ENCODE measurements at regions not wholly inside any gene's neighbourhood (a gene's known extent, or its start where the extent isn't known, plus 50 kb on each side); places are given as distances from the start of the nearest gene placed in this dataset.
A peak's percentile ranks its signal among the peaks of the same experiment; 100 is the strongest.

DNA sequence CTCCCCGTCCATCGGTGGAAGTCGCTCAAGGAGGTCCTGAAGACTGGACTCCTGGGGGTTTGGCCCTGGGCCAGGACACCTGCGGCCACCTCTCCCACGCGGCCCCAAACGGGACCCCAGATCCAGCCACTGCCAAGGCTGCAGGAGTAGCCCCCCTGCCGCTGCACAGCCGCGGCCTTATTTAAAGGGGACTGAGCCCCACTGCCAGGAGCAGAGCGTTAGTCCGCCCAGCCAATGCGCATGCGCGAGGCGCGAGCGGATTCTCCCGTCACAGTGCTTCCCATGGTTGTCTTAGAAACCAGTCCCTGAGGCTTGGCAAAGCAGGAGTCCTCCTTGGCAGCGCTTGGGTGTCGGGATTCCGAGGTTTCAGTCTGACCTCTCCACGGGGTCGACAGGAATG is 320.0 kb downstream of the ZNF716 start:
- Histone ChIP-seq H3K4me1 (replicated peaks in 1 of 2; ENCODE audit: control insufficient read depth in 2 of 2, insufficient read depth in 2 of 2, low read length in 2 of 2) (no peaks in the 10 kb centered on the region), H3K27me3 (ENCODE audit: control insufficient read depth in 2 of 2, insufficient read depth in 2 of 2, low read length in 2 of 2) (no peaks in the 10 kb centered on the region), H3K4me3 (no peak overlapping the region), H3K4me2 (ENCODE audit: insufficient read depth, low read length) (no peak overlapping the region), H3K9me3 (replicated peaks; ENCODE audit: control insufficient read depth, insufficient read depth, low read depth, low read length) (no peaks in the 10 kb centered on the region), H3K9me1 (ENCODE audit: control insufficient read depth, insufficient read depth, low read length) (no peaks in the 10 kb centered on the region), H3K79me2 (ENCODE audit: control insufficient read depth, insufficient read depth, low read length) (no peaks in the 10 kb centered on the region), H3K27ac (ENCODE audit: extremely low read depth, low read depth, low read length) (no peak overlapping the region), H3K9ac (ENCODE audit: insufficient read depth in 1 of 2, low read depth in 2 of 2, low read length in 2 of 2) (no peak overlapping the region), H4K20me1 (replicated peaks; ENCODE audit: control insufficient read depth, insufficient read depth, low read length) (no peaks in the 10 kb centered on the region), H2AFZ (ENCODE audit: low read depth, low read length) (no peak overlapping the region), H3K36me3 (ENCODE audit: control insufficient read depth, insufficient read depth, low read length) (no peaks in the 10 kb centered on the region)
- BruUV-seq (replicated peaks), result no TSS peak
- WGBS (ENCODE audit: insufficient coverage, low coverage, missing lambda C conversion rate), result 3% methylated on average over 16 of the region's 24 CpGs
- in situ Hi-C loops (cut with MboI), result no loop called here
- CTCF ChIA-PET (ENCODE audit: low intra/inter-chr PET ratio), result no interaction called here
- FAIRE-seq (no peak), ATAC-seq (no peak), DNase-seq (ENCODE audit: extremely low read depth in 1 of 4, low spot score in 3 of 4) (no peak)
- intact Hi-C loops (cut with micrococcal nuclease), result no loop called here
- TF ChIP-seq SUPT5H (IDR thresholded peaks at IDR 0.05) (no peak), ZNF764 (CRISPR knock-in tag; IDR thresholded peaks at IDR 0.05; ENCODE audit: low read depth) (no peak), PHF8 (IDR thresholded peaks at IDR 0.05; ENCODE audit: borderline replicate concordance, low read length) (no peak), NRF1 (conservative IDR thresholded peaks at IDR 0.05 in 1 of 2, IDR thresholded peaks at IDR 0.05 in 1 of 2) (peak; percentile 35 to 55; a peak in 2 of 4 replicates), HDGF (IDR thresholded peaks at IDR 0.05) (no peak), ZNF780A (CRISPR knock-in tag; IDR thresholded peaks at IDR 0.05) (no peak)
- POLR2A ChIA-PET, result no interaction called here

DNA sequence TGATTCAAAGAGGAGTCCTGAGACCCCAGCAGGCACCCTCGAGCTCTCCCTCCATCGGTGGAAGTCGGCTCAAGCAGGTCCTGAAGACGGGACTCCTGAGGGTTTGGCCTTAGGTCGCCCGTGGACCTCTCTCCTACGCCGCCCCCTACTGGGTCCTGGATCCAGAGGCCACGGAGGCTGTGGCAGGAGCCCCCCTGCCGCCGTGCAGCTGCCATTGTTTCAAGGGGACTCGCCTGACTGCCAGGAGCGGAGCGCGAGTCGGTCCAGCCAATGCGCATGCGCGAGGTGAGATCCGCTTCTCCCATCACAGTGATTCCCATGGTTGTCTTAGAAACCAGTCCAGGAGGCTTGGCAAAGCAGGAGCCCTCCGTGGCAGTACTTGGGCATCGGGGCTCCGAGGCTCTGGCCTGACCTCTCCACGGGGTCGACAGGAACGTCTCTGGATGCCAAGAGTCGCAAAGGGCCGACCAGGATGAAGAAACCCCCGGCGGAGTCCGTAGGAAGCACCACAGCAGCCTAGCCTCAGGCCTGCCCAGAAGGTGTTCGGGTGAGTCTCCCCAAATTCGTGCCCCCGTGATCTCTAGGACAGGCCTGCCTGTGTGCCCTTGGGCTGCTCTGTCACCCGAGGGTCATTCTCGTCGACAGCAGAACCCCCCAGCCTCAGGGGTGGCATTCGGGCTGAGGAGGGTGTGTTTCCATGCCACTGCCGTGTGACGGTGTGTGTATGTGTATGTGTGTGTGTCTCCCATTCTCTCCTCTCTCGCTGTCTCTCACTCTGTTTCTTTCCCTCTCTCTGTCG is 322.3 kb downstream of the ZNF716 start:
- TF ChIP-seq, protein P1, sequence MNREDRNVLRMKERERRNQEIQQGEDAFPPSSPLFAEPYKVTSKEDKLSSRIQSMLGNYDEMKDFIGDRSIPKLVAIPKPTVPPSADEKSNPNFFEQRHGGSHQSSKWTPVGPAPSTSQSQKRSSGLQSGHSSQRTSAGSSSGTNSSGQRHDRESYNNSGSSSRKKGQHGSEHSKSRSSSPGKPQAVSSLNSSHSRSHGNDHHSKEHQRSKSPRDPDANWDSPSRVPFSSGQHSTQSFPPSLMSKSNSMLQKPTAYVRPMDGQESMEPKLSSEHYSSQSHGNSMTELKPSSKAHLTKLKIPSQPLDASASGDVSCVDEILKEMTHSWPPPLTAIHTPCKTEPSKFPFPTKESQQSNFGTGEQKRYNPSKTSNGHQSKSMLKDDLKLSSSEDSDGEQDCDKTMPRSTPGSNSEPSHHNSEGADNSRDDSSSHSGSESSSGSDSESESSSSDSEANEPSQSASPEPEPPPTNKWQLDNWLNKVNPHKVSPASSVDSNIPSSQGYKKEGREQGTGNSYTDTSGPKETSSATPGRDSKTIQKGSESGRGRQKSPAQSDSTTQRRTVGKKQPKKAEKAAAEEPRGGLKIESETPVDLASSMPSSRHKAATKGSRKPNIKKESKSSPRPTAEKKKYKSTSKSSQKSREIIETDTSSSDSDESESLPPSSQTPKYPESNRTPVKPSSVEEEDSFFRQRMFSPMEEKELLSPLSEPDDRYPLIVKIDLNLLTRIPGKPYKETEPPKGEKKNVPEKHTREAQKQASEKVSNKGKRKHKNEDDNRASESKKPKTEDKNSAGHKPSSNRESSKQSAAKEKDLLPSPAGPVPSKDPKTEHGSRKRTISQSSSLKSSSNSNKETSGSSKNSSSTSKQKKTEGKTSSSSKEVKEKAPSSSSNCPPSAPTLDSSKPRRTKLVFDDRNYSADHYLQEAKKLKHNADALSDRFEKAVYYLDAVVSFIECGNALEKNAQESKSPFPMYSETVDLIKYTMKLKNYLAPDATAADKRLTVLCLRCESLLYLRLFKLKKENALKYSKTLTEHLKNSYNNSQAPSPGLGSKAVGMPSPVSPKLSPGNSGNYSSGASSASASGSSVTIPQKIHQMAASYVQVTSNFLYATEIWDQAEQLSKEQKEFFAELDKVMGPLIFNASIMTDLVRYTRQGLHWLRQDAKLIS (CRISPR knock-in tag; IDR thresholded peaks at IDR 0.05), result no peak
- TF ChIP-seq NRF1 (conservative IDR thresholded peaks at IDR 0.05 in 1 of 2, IDR thresholded peaks at IDR 0.05 in 1 of 2), result peak; percentile 62 to 64
- no peaks in the 10 kb centered on the region for H4K20me1 ChIP-seq (replicated peaks; ENCODE audit: control insufficient read depth, insufficient read depth, low read length)
- no peaks in the 10 kb centered on the region for H3K9me3 ChIP-seq (replicated peaks; ENCODE audit: control insufficient read depth, insufficient read depth, low read depth, low read length)
- ChIA-PET CTCF (ENCODE audit: low intra/inter-chr PET ratio) (no interaction called here), POLR2A (no interaction called here)
- H3K36me3 ChIP-seq (ENCODE audit: control insufficient read depth, insufficient read depth, low read length), result no peaks in the 10 kb centered on the region
- no peak overlapping the region for H3K4me3 ChIP-seq
- no TSS peak for BruUV-seq (replicated peaks)
- 7% methylated on average over 30 of the region's 42 CpGs for WGBS (ENCODE audit: insufficient coverage, low coverage, missing lambda C conversion rate)
- H3K27ac ChIP-seq (ENCODE audit: extremely low read depth, low read depth, low read length), result no peak overlapping the region
- DNase-seq (ENCODE audit: extremely low read depth in 1 of 4, low spot score in 3 of 4) (no peak), ATAC-seq (no peak), FAIRE-seq (no peak)
- H3K27me3 ChIP-seq (ENCODE audit: control insufficient read depth in 2 of 2, insufficient read depth in 2 of 2, low read length in 2 of 2), result no peaks in the 10 kb centered on the region
- H3K79me2 ChIP-seq (ENCODE audit: control insufficient read depth, insufficient read depth, low read length), result no peaks in the 10 kb centered on the region
- H3K9ac ChIP-seq (ENCODE audit: insufficient read depth in 1 of 2, low read depth in 2 of 2, low read length in 2 of 2), result no peak overlapping the region
- in situ Hi-C loops (cut with MboI), result no loop called here
- no peak overlapping the region for H2AFZ ChIP-seq (ENCODE audit: low read depth, low read length)
- intact Hi-C loops (cut with micrococcal nuclease), result no loop called here
- H3K9me1 ChIP-seq (ENCODE audit: control insufficient read depth, insufficient read depth, low read length), result no peaks in the 10 kb centered on the region
- H3K4me1 ChIP-seq (replicated peaks in 1 of 2; ENCODE audit: control insufficient read depth in 2 of 2, insufficient read depth in 2 of 2, low read length in 2 of 2), result no peaks in the 10 kb centered on the region
- H3K4me2 ChIP-seq (ENCODE audit: insufficient read depth, low read length), result no peak overlapping the region
